OCI-M2 (cell line): ENCODE measurements at regions not wholly inside any gene's neighbourhood (a gene's known extent, or its start where the extent isn't known, plus 50 kb on each side); places are given as distances from the start of the nearest gene placed in this dataset.

ENCODE experiments used
- DNase-seq: peaks from one replicate; lab custom pipeline; 2025; ENCODE audit not compliant: unreplicated experiment; lab: John Stamatoyannopoulos, UW

DNA sequence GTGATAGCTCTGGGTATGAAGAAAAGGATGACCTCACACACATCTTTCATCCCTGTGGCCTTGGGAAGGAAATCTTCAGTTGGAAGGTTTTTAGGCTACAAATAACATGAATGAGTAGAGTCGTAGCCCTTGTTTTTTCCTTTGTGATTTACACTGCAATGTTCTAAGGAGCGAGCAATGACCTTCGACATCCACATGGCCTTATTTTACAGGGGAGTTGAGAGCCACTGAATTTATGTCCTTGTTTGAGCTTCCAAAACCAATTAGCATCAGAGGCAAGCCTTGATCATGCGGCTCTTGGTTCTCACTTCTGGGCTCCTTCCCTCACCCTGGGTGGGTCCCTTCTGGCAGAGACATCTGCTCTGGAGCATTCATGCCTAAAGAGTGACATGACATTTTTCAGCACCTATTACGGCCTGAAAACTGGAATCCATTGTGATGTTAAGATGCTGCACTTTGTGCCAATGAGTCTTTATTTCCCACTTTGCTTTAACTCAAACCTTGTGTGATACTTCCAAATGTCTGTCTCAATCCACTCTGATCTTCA is 70.5 kb upstream of the RUNX1 start:
- DNase-seq, result no peak

GRCh38 chr21:35116777-35117176 is 67.7 kb upstream of the RUNX1 start:
- no peak for DNase-seq

DNA sequence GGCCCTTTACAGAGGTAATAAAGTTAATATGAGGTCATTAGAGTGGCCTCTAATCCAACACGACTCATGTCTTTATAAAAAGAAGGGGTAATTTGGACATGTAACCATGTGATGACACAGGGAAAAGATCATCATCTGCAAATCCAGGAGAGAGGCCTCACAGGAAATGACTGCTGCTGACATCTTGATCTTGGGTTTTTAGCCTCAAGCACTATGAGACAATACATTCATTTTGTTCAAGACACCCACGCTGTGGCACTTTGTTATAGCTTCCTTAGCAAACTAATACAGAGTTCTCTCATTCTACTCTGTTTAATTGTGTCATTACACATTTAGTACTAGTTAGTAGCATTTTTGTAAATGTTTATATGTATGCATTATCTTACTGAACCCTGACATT is 64.0 kb upstream of the RUNX1 start:
- DNase-seq, result no peak

DNA sequence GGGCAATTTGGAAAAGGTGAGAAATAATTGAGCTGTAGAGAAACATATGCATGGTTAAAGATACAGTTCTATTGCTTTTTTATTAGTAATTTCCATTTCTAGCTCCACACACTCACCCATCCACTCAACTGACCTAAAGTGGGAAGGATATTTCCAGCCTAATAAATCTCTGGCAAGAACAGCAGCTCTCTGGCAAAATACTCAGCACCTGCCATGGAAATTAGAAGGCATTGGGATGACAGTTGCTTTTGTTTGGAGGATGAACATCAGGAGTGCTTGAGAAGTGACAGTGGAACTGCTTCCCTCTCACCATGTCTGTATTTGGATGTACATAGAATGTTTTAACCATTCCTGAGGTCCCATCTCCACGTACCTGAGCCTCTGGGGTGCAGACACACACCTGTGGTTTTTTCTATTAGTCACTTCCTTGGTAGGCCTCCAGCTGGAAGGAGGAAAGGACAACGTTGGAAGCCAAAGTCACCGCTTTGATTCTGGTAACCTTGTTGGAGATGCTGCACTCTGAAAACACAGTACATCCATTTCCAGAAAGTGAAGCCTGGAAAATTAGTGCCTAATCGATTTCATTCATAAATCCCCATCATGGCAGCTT is 62.3 kb upstream of the RUNX1 start:
- no peak for DNase-seq

GRCh38 chr21:35108887-35109286 is 59.8 kb upstream of the RUNX1 start:
- no peak for DNase-seq

GRCh38 chr21:35107520-35107919 is 58.4 kb upstream of the RUNX1 start:
- DNase-seq, result no peak

GRCh38 chr21:35106246-35106835 is 57.2 kb upstream of the RUNX1 start:
- DNase-seq, result peak; percentile 86

DNA sequence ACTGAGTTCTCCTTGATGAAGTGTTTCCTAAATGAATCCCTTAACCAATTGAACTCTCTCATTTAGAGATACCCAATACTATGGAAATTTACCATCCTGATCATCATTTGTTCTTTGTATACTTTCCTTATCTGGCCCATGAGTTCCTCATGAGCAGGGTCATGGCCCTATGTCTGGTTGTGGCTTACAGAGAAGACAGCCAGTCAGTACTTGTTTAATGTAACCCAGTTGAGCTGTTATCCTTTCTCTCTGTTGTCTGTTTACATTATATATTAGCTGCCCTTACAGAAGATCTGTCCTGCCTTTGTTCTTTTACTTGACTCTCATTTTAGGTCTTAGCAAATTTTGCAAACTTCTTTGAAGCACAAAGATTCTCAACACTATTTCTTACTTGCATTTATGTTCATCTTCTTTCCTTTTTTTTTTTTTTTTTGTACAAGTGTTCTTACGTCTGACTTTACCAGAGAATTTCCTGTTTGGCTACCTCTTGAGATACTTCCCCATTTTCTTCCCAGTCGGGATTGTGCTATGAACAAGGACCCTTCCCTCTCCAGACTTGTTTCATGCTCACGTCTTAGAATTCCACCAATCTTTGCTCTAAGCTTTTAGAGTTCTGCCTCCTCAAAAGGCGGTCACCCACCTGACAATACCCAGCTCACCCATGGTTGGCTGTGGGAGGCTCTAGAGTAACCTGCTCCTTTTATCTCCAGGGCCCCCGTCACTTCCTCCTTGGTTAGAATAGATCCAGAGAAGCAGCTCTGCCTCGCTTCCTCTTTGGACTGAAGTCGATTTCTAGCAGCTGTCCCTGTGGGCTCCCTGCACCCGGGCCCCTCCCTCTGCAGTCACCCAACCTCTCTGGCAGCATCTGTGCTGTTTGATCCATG is 53.6 kb upstream of the RUNX1 start:
- DNase-seq, result peak; percentile 67

DNA sequence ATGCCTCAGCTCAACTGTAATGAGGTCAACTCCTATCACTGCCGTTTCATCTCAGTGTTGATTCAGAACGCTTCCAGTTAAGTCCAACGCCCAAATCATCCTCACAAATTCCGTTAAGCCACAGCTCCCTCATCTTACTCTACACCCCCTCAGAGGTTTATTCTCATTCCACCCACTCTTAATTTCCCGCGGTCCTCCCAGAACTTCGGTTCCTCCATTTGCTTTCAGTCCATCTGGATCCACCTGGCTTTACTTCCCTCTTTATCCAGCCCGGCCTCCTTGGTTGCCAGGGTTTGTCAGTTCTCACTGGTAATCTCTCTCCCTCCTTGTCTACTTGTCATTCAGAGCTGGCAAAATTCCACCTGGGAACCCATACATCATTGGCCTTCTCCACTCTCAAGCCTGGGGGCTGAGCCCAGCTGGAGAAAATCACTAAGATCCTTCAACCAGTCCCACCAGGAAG is 51.3 kb upstream of the RUNX1 start:
- DNase-seq, result no peak

DNA sequence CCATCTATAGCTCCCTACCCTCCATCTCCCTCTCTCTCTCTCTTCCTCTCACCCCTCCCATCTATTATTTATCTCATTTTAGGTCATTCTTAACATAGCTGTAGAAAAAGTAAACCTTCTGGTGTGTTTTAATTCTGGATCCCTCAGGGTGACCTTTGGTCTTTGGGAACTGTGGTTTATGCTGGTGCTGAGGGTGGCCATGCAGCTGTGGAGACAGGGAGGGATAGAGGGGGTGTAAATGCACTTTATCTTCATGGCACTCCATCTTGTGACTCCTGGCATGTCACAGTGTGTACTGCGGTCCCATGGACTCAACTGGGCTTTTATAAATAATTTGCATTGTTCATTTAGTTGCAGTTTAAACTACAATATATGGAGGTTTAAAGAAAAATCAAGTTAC is 50.2 kb upstream of the RUNX1 start:
- no peak for DNase-seq
